Lung microvascular endothelial cell (primary cell): ENCODE measurements at regions not wholly inside any gene's neighbourhood (a gene's known extent, or its start where the extent isn't known, plus 50 kb on each side); places are given as distances from the start of the nearest gene placed in this dataset.

Experiments used
- DNase-seq, 2 donors: peaks; one replicate each; pipeline versions ENCODE4 v3.0.0 to v3.0.0-alpha.2; 2010; ENCODE audit warnings: low read depth in 2 of 2

- DNase-seq, result no peak
Observed at GRCh38 chr10:133006202-133006601, 63.8 kb upstream of the CFAP46 start.

- no peak for DNase-seq
Observed at GRCh38 chr10:133004478-133004877, 62.1 kb upstream of the CFAP46 start.

GRCh38 chr10:133003188-133003587 lies 60.8 kb upstream of the CFAP46 start:
- DNase-seq, result no peak

GRCh38 chr10:133002685-133003084 lies 60.3 kb upstream of the CFAP46 start:
- DNase-seq, result no peak

- no peak for DNase-seq
Observed at GRCh38 chr10:133001114-133001513, 58.7 kb upstream of the CFAP46 start.

GRCh38 chr10:133000648-133001047 lies 58.3 kb upstream of the CFAP46 start:
- DNase-seq, result no peak

- DNase-seq, result no peak
Observed at GRCh38 chr10:132997517-132998265, 55.3 kb upstream of the CFAP46 start.

GRCh38 chr10:132996603-132997343 lies 54.4 kb upstream of the CFAP46 start:
- no peak for DNase-seq

GRCh38 chr10:132995909-132996602 lies 53.7 kb upstream of the CFAP46 start:
- DNase-seq, result no peak

GRCh38 chr10:132994811-132995210 lies 52.4 kb upstream of the CFAP46 start:
- DNase-seq, result no peak

- peak in 1 of 2 donors; percentile 10 for DNase-seq
Observed at GRCh38 chr10:132994185-132994796, 51.9 kb upstream of the CFAP46 start.

- no peak for DNase-seq
Observed at GRCh38 chr10:132993271-132994184, 51.2 kb upstream of the CFAP46 start.

- DNase-seq, result no peak
Observed at GRCh38 chr10:132992433-132993215, 50.3 kb upstream of the CFAP46 start.
